HCT116 (cell line): ENCODE measurements at regions not wholly inside any gene's neighbourhood (a gene's known extent, or its start where the extent isn't known, plus 50 kb on each side); places are given as distances from the start of the nearest gene placed in this dataset.

Experiments used
- ATAC-seq: fragments of 200-7000 bp; cut with Tn5 transposase; 2 replicates; pipeline ENCODE4 v1.9.1; 2020; ENCODE audit warnings: mild to moderate bottlenecking, moderate library complexity
- BruUV-seq: library from RNA; stranded (reverse); fragments of 400-500 nt; replicated peaks from 2 replicates; lab custom pipeline; 2021; lab: Mats Ljungman, UMichigan
- CTCF ChIA-PET: fragments of 300-600 bp; sonication (Branson Sonifier 250); formaldehyde crosslinking; loops from one replicate; lab custom pipeline; 2021; ENCODE audit warnings: antibody characterized with exemption; lab: Charles Lee
- POLR2A ChIA-PET: fragments of 300-600, 350-600 bp; sonication (Branson Sonifier 250); formaldehyde crosslinking; loops from one replicate; lab custom pipeline; 2021; ENCODE audit warnings: antibody characterized with exemption; lab: Charles Lee
- RAD21 ChIA-PET, 2 experiments: fragments of 300-600 bp; sonication (Branson Sonifier 250); formaldehyde crosslinking; loops; one replicate each; lab custom pipeline; 2023; ENCODE audit warnings: low total read pairs in 2 of 2; ENCODE audit not compliant: uncharacterized antibody in 2 of 2, unreplicated experiment in 2 of 2, low non-redundant PET in 1 of 2; lab: Charles Lee
- DNase-seq: peaks from one replicate; pipeline ENCODE4 v3.0.0-alpha.2; 2010; ENCODE audit warnings: low read depth, low spot score
- H2AFZ ChIP-seq: fragments of 200-600 bp; shearing (Covaris generic), sonication (generic); 2 replicates; pipeline ENCODE4 v1.6.1; 2017; ENCODE audit warnings: low read depth, mixed run types, mixed read lengths, antibody characterized with exemption, low read length; ENCODE audit not compliant: poor library complexity, severe bottlenecking
- H3K27ac ChIP-seq: 2 replicates; pipeline ENCODE4 v1.5.1; 2012; ENCODE audit warnings: low read depth, low read length
- H3K27me3 ChIP-seq: fragments of 200-600 bp; sonication (generic); 2 replicates; pipeline ENCODE4 v1.6.1; 2016; ENCODE audit warnings: mixed run types, low read length, mixed read lengths; ENCODE audit not compliant: insufficient read depth
- H3K36me3 ChIP-seq, 2 experiments: fragments of 200-500 bp in 1 of 2; fragments of 200-600 bp in 1 of 2; sonication (Bioruptor generic) in 1 of 2; sonication (generic) in 1 of 2; 2 replicates each; pipeline versions ENCODE4 v1.5.1 to v1.6.1; 2014 to 2016; ENCODE audit warnings: low read length in 2 of 2, inconsistent platforms in 1 of 2, mixed read lengths in 1 of 2, mixed run types in 1 of 2; ENCODE audit not compliant: insufficient read depth in 2 of 2, control insufficient read depth in 1 of 2
- H3K4me1 ChIP-seq, 2 experiments: fragments of 200-600 bp in 1 of 2; sonication (generic) in 1 of 2; 2 replicates each; pipeline versions ENCODE4 v1.5.1 to v1.6.1; 2012 to 2017; ENCODE audit warnings: low read length in 2 of 2, inconsistent platforms in 1 of 2, mild to moderate bottlenecking in 1 of 2, mixed read lengths in 1 of 2, mixed run types in 1 of 2, moderate library complexity in 1 of 2; ENCODE audit not compliant: insufficient read depth in 2 of 2, control insufficient read depth in 1 of 2
- H3K4me2 ChIP-seq: fragments of 200-600 bp; sonication (generic); 2 replicates; pipeline ENCODE4 v1.6.1; 2017; ENCODE audit warnings: mixed run types, low read length, mixed read lengths
- H3K4me3 ChIP-seq, 2 experiments: fragments of 200-600 bp in 1 of 2; sonication (generic) in 1 of 2; replicated peaks in 1 of 2; 2 replicates each; pipeline ENCODE4 v1.5.1; 2011 to 2016; ENCODE audit warnings: low read length in 2 of 2, control low read depth in 1 of 2, low read depth in 1 of 2, mild to moderate bottlenecking in 1 of 2, mixed read lengths in 1 of 2, mixed run types in 1 of 2
- H3K79me2 ChIP-seq: fragments of 200-600 bp; sonication (generic); 2 replicates; pipeline ENCODE4 v1.6.1; 2017; ENCODE audit warnings: mild to moderate bottlenecking, mixed run types, low read length, moderate library complexity, mixed read lengths; ENCODE audit not compliant: insufficient read depth
- H3K9ac ChIP-seq: fragments of 200-600 bp; sonication (generic); 2 replicates; pipeline ENCODE4 v1.6.1; 2016; ENCODE audit warnings: low read length, mixed read lengths
- H3K9me2 ChIP-seq: fragments of 200-600 bp; sonication (generic), shearing (Covaris generic); 2 replicates; pipeline ENCODE4 v1.6.1; 2017; ENCODE audit warnings: mixed run types, mild to moderate bottlenecking, moderate library complexity; ENCODE audit not compliant: insufficient read depth
- H3K9me3 ChIP-seq, 2 experiments: fragments of 200-500 bp in 1 of 2; fragments of 200-600 bp in 1 of 2; sonication (Bioruptor generic) in 1 of 2; sonication (generic) in 1 of 2; 2 replicates each; pipeline ENCODE4 v1.6.1; 2014 to 2017; ENCODE audit warnings: low read length in 2 of 2, mixed read lengths in 2 of 2, inconsistent platforms in 1 of 2, low read depth in 1 of 2, mild to moderate bottlenecking in 1 of 2, mixed run types in 1 of 2, moderate library complexity in 1 of 2; ENCODE audit not compliant: control insufficient read depth in 1 of 2, insufficient read depth in 1 of 2
- H4K20me1 ChIP-seq: fragments of 200-600 bp; sonication (generic), shearing (Covaris generic); 2 replicates; pipeline ENCODE4 v1.6.1; 2017; ENCODE audit warnings: mixed run types, mild to moderate bottlenecking, moderate library complexity; ENCODE audit not compliant: insufficient read depth
- ATF3 ChIP-seq: IDR thresholded peaks from 2 replicates; pipeline ENCODE4 v1.6.1; 2012
- CBX3 ChIP-seq: IDR thresholded peaks from 2 replicates; pipeline ENCODE4 v1.6.1; 2012; ENCODE audit warnings: low read depth
- EGR1 ChIP-seq: IDR thresholded peaks from 2 replicates; pipeline ENCODE4 v1.6.1; 2012; ENCODE audit warnings: low read depth
- EZH2 ChIP-seq: fragments of 200-600 bp; sonication (generic); IDR thresholded peaks from 2 replicates; pipeline ENCODE4 v1.6.1; 2017; ENCODE audit warnings: antibody characterized with exemption, mixed run types
- JUND ChIP-seq: IDR thresholded peaks from 2 replicates; pipeline ENCODE4 v1.6.1; 2012
- POLR2A ChIP-seq: IDR thresholded peaks from 2 replicates; pipeline ENCODE4 v1.7.0; 2011; ENCODE audit warnings: borderline replicate concordance; ENCODE audit not compliant: insufficient read depth, insufficient read length; ENCODE audit errors: extremely low read depth
- POLR2AphosphoS5 ChIP-seq: IDR thresholded peaks from 2 replicates; pipeline ENCODE4 v1.6.1; 2011; ENCODE audit warnings: mild to moderate bottlenecking, low read depth, low read length, moderate library complexity
- RAD21 ChIP-seq: IDR thresholded peaks from 2 replicates; pipeline ENCODE4 v1.6.1; 2012; ENCODE audit warnings: low read depth, mild to moderate bottlenecking
- REST ChIP-seq: IDR thresholded peaks from 2 replicates; pipeline ENCODE4 v1.6.1; 2012; ENCODE audit warnings: low read depth
- SIN3A ChIP-seq: IDR thresholded peaks from 2 replicates; pipeline ENCODE4 v1.6.1; 2012; ENCODE audit warnings: low read depth
- SP1 ChIP-seq: IDR thresholded peaks from 2 replicates; pipeline ENCODE4 v1.6.1; 2012; ENCODE audit warnings: low read depth
- SRF ChIP-seq: IDR thresholded peaks from 2 replicates; pipeline ENCODE4 v1.6.1; 2012; ENCODE audit warnings: low read depth
- YY1 ChIP-seq: IDR thresholded peaks from 2 replicates; pipeline ENCODE4 v1.6.1; 2011; ENCODE audit warnings: low read length, low read depth, moderate library complexity, mild to moderate bottlenecking; ENCODE audit not compliant: insufficient replicate concordance; ENCODE audit errors: extremely low read depth
- ZFX ChIP-seq: fragments of 450-650 bp; IDR thresholded peaks from 2 replicates; pipeline ENCODE4 v1.6.1; 2017
- intact Hi-C: fragments of 100-400 bp; cut with micrococcal nuclease; formaldehyde crosslinking; loops from 2 replicates; pipeline ENCODE4 v1.10.0; 2022
- TF ChIP-seq, protein P1 (sequence below), 3 experiments: fragments of 200-600 bp in 1 of 3; sonication (generic) in 1 of 3; IDR thresholded peaks in 2 of 3; conservative IDR thresholded peaks in 1 of 3; 2 replicates each; pipeline ENCODE4 v1.5.1; 2012 to 2017; ENCODE audit warnings: low read depth in 2 of 3, low read length in 2 of 3, antibody characterized with exemption in 1 of 3, borderline replicate concordance in 1 of 3, control low read depth in 1 of 3, mild to moderate bottlenecking in 1 of 3, mixed read lengths in 1 of 3, mixed run types in 1 of 3, moderate library complexity in 1 of 3; ENCODE audit not compliant: insufficient read depth in 1 of 3
- TF ChIP-seq, protein P2 (sequence below): IDR thresholded peaks from 2 replicates; pipeline ENCODE4 v1.6.1; 2012
- TF ChIP-seq, protein P3 (sequence below): IDR thresholded peaks from 2 replicates; pipeline ENCODE4 v1.6.1; 2011; ENCODE audit warnings: mild to moderate bottlenecking, low read length, moderate library complexity; ENCODE audit not compliant: insufficient replicate concordance; ENCODE audit errors: extremely low read depth

- Histone ChIP-seq H2AFZ (no peak overlapping the region), H3K36me3 (no peaks in the 10 kb centered on the region), H4K20me1 (no peaks in the 10 kb centered on the region), H3K9me2 (no peaks in the 10 kb centered on the region), H3K9me3 (no peaks in the 10 kb centered on the region), H3K79me2 (no peaks in the 10 kb centered on the region), H3K4me3 (no peak overlapping the region), H3K27ac (no peak overlapping the region), H3K9ac (no peak overlapping the region), H3K4me2 (no peak overlapping the region), H3K27me3 (no peaks in the 10 kb centered on the region), H3K4me1 (no peaks in the 10 kb centered on the region)
- BruUV-seq = no TSS peak
- RAD21 ChIA-PET = no interaction called here
- DNase-seq (no peak), ATAC-seq (no peak)
- TF ChIP-seq YY1 (no peak), REST (no peak), EZH2 (no peak), POLR2A (no peak), EGR1 (no peak), SP1 (no peak), POLR2AphosphoS5 (no peak), ZFX (no peak), SRF (no peak), RAD21 (no peak), ATF3 (no peak), JUND (no peak), CBX3 (no peak), SIN3A (no peak)
- TF ChIP-seq, protein P1, sequence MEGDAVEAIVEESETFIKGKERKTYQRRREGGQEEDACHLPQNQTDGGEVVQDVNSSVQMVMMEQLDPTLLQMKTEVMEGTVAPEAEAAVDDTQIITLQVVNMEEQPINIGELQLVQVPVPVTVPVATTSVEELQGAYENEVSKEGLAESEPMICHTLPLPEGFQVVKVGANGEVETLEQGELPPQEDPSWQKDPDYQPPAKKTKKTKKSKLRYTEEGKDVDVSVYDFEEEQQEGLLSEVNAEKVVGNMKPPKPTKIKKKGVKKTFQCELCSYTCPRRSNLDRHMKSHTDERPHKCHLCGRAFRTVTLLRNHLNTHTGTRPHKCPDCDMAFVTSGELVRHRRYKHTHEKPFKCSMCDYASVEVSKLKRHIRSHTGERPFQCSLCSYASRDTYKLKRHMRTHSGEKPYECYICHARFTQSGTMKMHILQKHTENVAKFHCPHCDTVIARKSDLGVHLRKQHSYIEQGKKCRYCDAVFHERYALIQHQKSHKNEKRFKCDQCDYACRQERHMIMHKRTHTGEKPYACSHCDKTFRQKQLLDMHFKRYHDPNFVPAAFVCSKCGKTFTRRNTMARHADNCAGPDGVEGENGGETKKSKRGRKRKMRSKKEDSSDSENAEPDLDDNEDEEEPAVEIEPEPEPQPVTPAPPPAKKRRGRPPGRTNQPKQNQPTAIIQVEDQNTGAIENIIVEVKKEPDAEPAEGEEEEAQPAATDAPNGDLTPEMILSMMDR (IDR thresholded peaks at IDR 0.05 in 2 of 3, conservative IDR thresholded peaks at IDR 0.05 in 1 of 3; ENCODE audit: borderline replicate concordance in 1 of 3, insufficient read depth in 1 of 3, low read depth in 2 of 3, low read length in 2 of 3) = no peak
- TF ChIP-seq, protein P2, sequence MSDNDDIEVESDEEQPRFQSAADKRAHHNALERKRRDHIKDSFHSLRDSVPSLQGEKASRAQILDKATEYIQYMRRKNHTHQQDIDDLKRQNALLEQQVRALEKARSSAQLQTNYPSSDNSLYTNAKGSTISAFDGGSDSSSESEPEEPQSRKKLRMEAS = no peak
- TF ChIP-seq, protein P3, sequence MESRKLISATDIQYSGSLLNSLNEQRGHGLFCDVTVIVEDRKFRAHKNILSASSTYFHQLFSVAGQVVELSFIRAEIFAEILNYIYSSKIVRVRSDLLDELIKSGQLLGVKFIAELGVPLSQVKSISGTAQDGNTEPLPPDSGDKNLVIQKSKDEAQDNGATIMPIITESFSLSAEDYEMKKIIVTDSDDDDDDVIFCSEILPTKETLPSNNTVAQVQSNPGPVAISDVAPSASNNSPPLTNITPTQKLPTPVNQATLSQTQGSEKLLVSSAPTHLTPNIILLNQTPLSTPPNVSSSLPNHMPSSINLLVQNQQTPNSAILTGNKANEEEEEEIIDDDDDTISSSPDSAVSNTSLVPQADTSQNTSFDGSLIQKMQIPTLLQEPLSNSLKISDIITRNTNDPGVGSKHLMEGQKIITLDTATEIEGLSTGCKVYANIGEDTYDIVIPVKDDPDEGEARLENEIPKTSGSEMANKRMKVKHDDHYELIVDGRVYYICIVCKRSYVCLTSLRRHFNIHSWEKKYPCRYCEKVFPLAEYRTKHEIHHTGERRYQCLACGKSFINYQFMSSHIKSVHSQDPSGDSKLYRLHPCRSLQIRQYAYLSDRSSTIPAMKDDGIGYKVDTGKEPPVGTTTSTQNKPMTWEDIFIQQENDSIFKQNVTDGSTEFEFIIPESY = no peak
- POLR2A ChIA-PET = no interaction called here
- intact Hi-C loops = no loop called here
- CTCF ChIA-PET = no interaction called here
Measured at GRCh38 chr17:71024969-71025368, 855.6 kb downstream of the KCNJ2 start.
